ENCODE measurements at regions not wholly inside any gene's neighbourhood (a gene's known extent, or its start where the extent isn't known, plus 50 kb on each side); places are given as distances from the start of the nearest gene placed in this dataset.
A peak's percentile ranks its signal among the peaks of the same experiment; 100 is the strongest.

GRCh38 chr11:27287205-27287604, 75.8 kb downstream of the CCDC34 start:
- no peak for DNase-seq (ENCODE audit: low read depth)

- no peak for DNase-seq (ENCODE audit: low read depth)
Measured at GRCh38 chr11:27285761-27286160, 77.3 kb downstream of the CCDC34 start.

GRCh38 chr11:27282806-27283205, 80.2 kb downstream of the CCDC34 start:
- peak; percentile 50 for DNase-seq (ENCODE audit: low read depth)

- DNase-seq (ENCODE audit: low read depth) = peak; percentile 87
Measured at GRCh38 chr11:27281740-27282590, 81.0 kb downstream of the CCDC34 start.

GRCh38 chr11:27281276-27281675, 81.7 kb downstream of the CCDC34 start:
- no peak for DNase-seq (ENCODE audit: low read depth)

GRCh38 chr11:27280140-27280539, 82.9 kb downstream of the CCDC34 start:
- peak; percentile 31 for DNase-seq (ENCODE audit: low read depth)

GRCh38 chr11:27279460-27279859, 83.6 kb downstream of the CCDC34 start:
- DNase-seq (ENCODE audit: low read depth) = no peak

- DNase-seq (ENCODE audit: low read depth) = no peak
Measured at GRCh38 chr11:27277843-27278242, 85.2 kb downstream of the CCDC34 start.

GRCh38 chr11:27276141-27276540, 86.9 kb downstream of the CCDC34 start:
- DNase-seq (ENCODE audit: low read depth) = no peak

- no peak for DNase-seq (ENCODE audit: low read depth)
Measured at GRCh38 chr11:27274854-27275395, 88.1 kb downstream of the CCDC34 start.

- DNase-seq (ENCODE audit: low read depth) = no peak
Measured at GRCh38 chr11:27266125-27266524, 96.9 kb downstream of the CCDC34 start.

- no peak for DNase-seq (ENCODE audit: low read depth)
Measured at GRCh38 chr11:27263986-27264385, 99.0 kb downstream of the CCDC34 start.

- DNase-seq (ENCODE audit: low read depth) = no peak
Measured at GRCh38 chr11:27263046-27263445, 100.0 kb downstream of the CCDC34 start.

- peak; percentile 74 for DNase-seq (ENCODE audit: low read depth)
Measured at GRCh38 chr11:27255447-27255828, 107.6 kb downstream of the CCDC34 start.

- DNase-seq (ENCODE audit: low read depth) = peak; percentile 49
Measured at GRCh38 chr11:27254744-27255446, 108.1 kb downstream of the CCDC34 start.

GRCh38 chr11:27253224-27253623, 109.8 kb downstream of the CCDC34 start:
- DNase-seq (ENCODE audit: low read depth) = peak; percentile 24

GRCh38 chr11:27250867-27251665, 111.9 kb downstream of the CCDC34 start:
- DNase-seq (ENCODE audit: low read depth) = no peak

GRCh38 chr11:27248576-27249509, 114.2 kb downstream of the CCDC34 start:
- no peak for DNase-seq (ENCODE audit: low read depth)

GRCh38 chr11:27247660-27248059, 115.4 kb downstream of the CCDC34 start:
- no peak for DNase-seq (ENCODE audit: low read depth)

GRCh38 chr11:27246925-27247324, 116.1 kb downstream of the CCDC34 start:
- DNase-seq (ENCODE audit: low read depth) = no peak

GRCh38 chr11:27244900-27245299, 118.1 kb downstream of the CCDC34 start:
- DNase-seq (ENCODE audit: low read depth) = no peak

Measured in iris pigment epithelial cell (primary cell).